Naive thymus-derived CD4-positive, alpha-beta T cell (primary cell): ENCODE measurements at regions not wholly inside any gene's neighbourhood (a gene's known extent, or its start where the extent isn't known, plus 50 kb on each side); places are given as distances from the start of the nearest gene placed in this dataset.
A peak's percentile ranks its signal among the peaks of the same experiment; 100 is the strongest.

ENCODE experiments used
- ATAC-seq: fragments of 150-1000 bp; cut with Tn5 transposase; 2 replicates; pipeline ENCODE4 v1.10.0; 2021; ENCODE audit warnings: mild to moderate bottlenecking, moderate library complexity
- CTCF ChIA-PET: fragments of 350-600 bp; sonication (Branson Sonifier 250); formaldehyde crosslinking; loops from one replicate; lab custom pipeline; 2021; ENCODE audit warnings: antibody characterized with exemption; lab: Charles Lee
- POLR2A ChIA-PET: fragments of 350-600 bp; sonication (Branson Sonifier 250); formaldehyde crosslinking; loops from one replicate; lab custom pipeline; 2021; ENCODE audit warnings: antibody characterized with exemption, inconsistent platforms; lab: Charles Lee
- DNase-seq, 9 donors: peaks; one replicate each; pipeline versions ENCODE4 v3.0.0 to v3.0.0-alpha.2; 2020 to 2022; ENCODE audit warnings: mixed read lengths in 1 of 9
- H3K27ac ChIP-seq: one replicate; pipeline ENCODE4 v1.7.0; 2013; ENCODE audit warnings: mild to moderate bottlenecking, low read depth, low read length, moderate library complexity
- H3K27me3 ChIP-seq, 2 donors: one replicate each; pipeline ENCODE4 v1.7.0; 2013; ENCODE audit warnings: low read length in 2 of 2, mild to moderate bottlenecking in 2 of 2, moderate library complexity in 2 of 2; ENCODE audit not compliant: control insufficient read depth in 2 of 2, insufficient read depth in 2 of 2
- H3K36me3 ChIP-seq, 3 experiments: 1 replicate in 2 of 3; 2 replicates in 1 of 3; pipeline ENCODE4 v1.7.0; 2013; ENCODE audit warnings: low read length in 3 of 3, mild to moderate bottlenecking in 3 of 3, moderate library complexity in 1 of 3; ENCODE audit not compliant: insufficient read depth in 3 of 3, control insufficient read depth in 2 of 3
- H3K4me1 ChIP-seq, 2 donors: one replicate each; pipeline ENCODE4 v1.7.0; 2013; ENCODE audit warnings: low read length in 2 of 2, mild to moderate bottlenecking in 2 of 2, moderate library complexity in 1 of 2; ENCODE audit not compliant: control insufficient read depth in 2 of 2, insufficient read depth in 2 of 2
- H3K4me3 ChIP-seq: 2 replicates; pipeline ENCODE4 v1.7.0; 2013; ENCODE audit warnings: mild to moderate bottlenecking, low read length
- H3K9me3 ChIP-seq, 3 experiments: 1 replicate in 2 of 3; 2 replicates in 1 of 3; pipeline ENCODE4 v1.7.0; 2013; ENCODE audit warnings: low read length in 3 of 3; ENCODE audit not compliant: control insufficient read depth in 2 of 3
- H3K27ac Mint-ChIP-seq, 9 donors: one replicate each; pipeline ENCODE4 v1.8.0; 2020 to 2022; ENCODE audit warnings: mixed read lengths in 9 of 9, mild to moderate bottlenecking in 8 of 9, moderate library complexity in 5 of 9, inconsistent platforms in 2 of 9
- H3K27me3 Mint-ChIP-seq, 5 donors: one replicate each; pipeline ENCODE4 v1.8.0; 2021 to 2022; ENCODE audit warnings: mixed read lengths in 5 of 5, mild to moderate bottlenecking in 1 of 5
- H3K36me3 Mint-ChIP-seq, 5 donors: one replicate each; pipeline ENCODE4 v1.8.0; 2020 to 2022; ENCODE audit warnings: mixed read lengths in 5 of 5, mild to moderate bottlenecking in 3 of 5, inconsistent platforms in 1 of 5
- H3K4me1 Mint-ChIP-seq, 7 donors: one replicate each; pipeline ENCODE4 v1.8.0; 2020 to 2022; ENCODE audit warnings: mixed read lengths in 7 of 7, mild to moderate bottlenecking in 3 of 7, inconsistent platforms in 1 of 7
- H3K4me3 Mint-ChIP-seq, 10 donors: one replicate each; pipeline ENCODE4 v1.8.0; 2020 to 2022; ENCODE audit warnings: mild to moderate bottlenecking in 10 of 10, mixed read lengths in 10 of 10, moderate library complexity in 6 of 10, inconsistent platforms in 2 of 10
- H3K9me3 Mint-ChIP-seq, 11 donors: one replicate each; pipeline ENCODE4 v1.8.0; 2020 to 2022; ENCODE audit warnings: mixed read lengths in 11 of 11, mild to moderate bottlenecking in 4 of 11, inconsistent platforms in 1 of 11, moderate library complexity in 1 of 11
- intact Hi-C, 2 donors: fragments of 100-400 bp; cut with micrococcal nuclease; formaldehyde crosslinking; loops; one replicate each; pipeline ENCODE4 v1.15.1; 2023

GRCh38 chr7:155218276-155219153, 79.2 kb upstream of the INSIG1 start:
- POLR2A ChIA-PET: no interaction called here
- no peaks in the 10 kb centered on the region for H3K9me3 Mint-ChIP-seq

GRCh38 chr7:155219154-155219531, 78.5 kb upstream of the INSIG1 start:
- DNase-seq (no peak), ATAC-seq (no peak)
- Mint-ChIP-seq H3K4me1 (peaks cover 0 to 4% (median 0%) of the 10 kb centered on the region in 7 donors), H3K4me3 (no peak overlapping the region), H3K27me3 (peaks cover 0 to 11% (median 0%) of the 10 kb centered on the region in 5 donors), H3K36me3 (no peaks in the 10 kb centered on the region), H3K9me3 (no peaks in the 10 kb centered on the region), H3K27ac (no peak overlapping the region)
- no peaks in the 10 kb centered on the region for H3K4me1 ChIP-seq
- CTCF ChIA-PET: no interaction called here
- no peaks in the 10 kb centered on the region for H3K27me3 ChIP-seq
- H3K36me3 ChIP-seq: no peaks in the 10 kb centered on the region
- no peaks in the 10 kb centered on the region for H3K9me3 ChIP-seq
- no peak overlapping the region for H3K27ac ChIP-seq
- no peak overlapping the region for H3K4me3 ChIP-seq
- intact Hi-C loops: no loop called here
- POLR2A ChIA-PET: no interaction called here

More at GRCh38 chr7:155218276-155219153, 79.2 kb upstream of the INSIG1 start:
- Mint-ChIP-seq H3K27me3 (peaks cover 0 to 8% (median 0%) of the 10 kb centered on the region in 5 donors), H3K36me3 (no peaks in the 10 kb centered on the region), H3K27ac (no peak overlapping the region), H3K4me1 (peaks cover 0 to 4% (median 0%) of the 10 kb centered on the region in 7 donors), H3K4me3 (no peak overlapping the region)
- Histone ChIP-seq H3K4me1 (no peaks in the 10 kb centered on the region), H3K36me3 (no peaks in the 10 kb centered on the region), H3K9me3 (no peaks in the 10 kb centered on the region), H3K4me3 (no peak overlapping the region), H3K27me3 (no peaks in the 10 kb centered on the region), H3K27ac (no peak overlapping the region)
- CTCF ChIA-PET: no interaction called here
- intact Hi-C loops: no loop called here
- DNase-seq: no peak
- ATAC-seq: peak; percentile 18

GRCh38 chr7:155219947-155220769, 77.5 kb upstream of the INSIG1 start:
- Histone ChIP-seq H3K4me3 (no peak overlapping the region), H3K36me3 (no peaks in the 10 kb centered on the region), H3K27ac (no peak overlapping the region), H3K9me3 (no peaks in the 10 kb centered on the region), H3K27me3 (no peaks in the 10 kb centered on the region), H3K4me1 (no peaks in the 10 kb centered on the region)
- Mint-ChIP-seq H3K9me3 (no peaks in the 10 kb centered on the region), H3K27me3 (peaks cover 0 to 11% (median 0%) of the 10 kb centered on the region in 5 donors), H3K4me1 (peaks cover 0 to 3% (median 0%) of the 10 kb centered on the region in 7 donors), H3K36me3 (no peaks in the 10 kb centered on the region), H3K27ac (no peak overlapping the region), H3K4me3 (no peak overlapping the region)
- ATAC-seq (no peak), DNase-seq (no peak)
- ChIA-PET CTCF (no interaction called here), POLR2A (no interaction called here)
- intact Hi-C loops: no loop called here

GRCh38 chr7:155220903-155221302, 76.8 kb upstream of the INSIG1 start:
- POLR2A ChIA-PET: no interaction called here
- CTCF ChIA-PET: no interaction called here
- Histone ChIP-seq H3K27me3 (no peaks in the 10 kb centered on the region), H3K27ac (no peak overlapping the region), H3K36me3 (no peaks in the 10 kb centered on the region), H3K4me1 (no peaks in the 10 kb centered on the region), H3K9me3 (no peaks in the 10 kb centered on the region), H3K4me3 (no peak overlapping the region)
- no peak for ATAC-seq
- DNase-seq: no peak
- intact Hi-C loops: no loop called here
- Mint-ChIP-seq H3K4me1 (peaks cover 0 to 5% (median 0%) of the 10 kb centered on the region in 7 donors), H3K27me3 (peaks cover 0 to 15% (median 0%) of the 10 kb centered on the region in 5 donors), H3K36me3 (no peaks in the 10 kb centered on the region), H3K27ac (no peak overlapping the region), H3K4me3 (no peak overlapping the region), H3K9me3 (no peaks in the 10 kb centered on the region)

- Mint-ChIP-seq H3K9me3 (no peaks in the 10 kb centered on the region), H3K27me3 (peaks cover 0 to 18% (median 0%) of the 10 kb centered on the region in 5 donors), H3K27ac (peak overlapping the region in 1 of 9 donors; percentile 14), H3K4me3 (no peak overlapping the region), H3K36me3 (no peaks in the 10 kb centered on the region), H3K4me1 (peaks cover 0 to 6% (median 0%) of the 10 kb centered on the region in 7 donors)
- no peak overlapping the region for H3K27ac ChIP-seq
- H3K4me1 ChIP-seq: no peaks in the 10 kb centered on the region
- no peak overlapping the region for H3K4me3 ChIP-seq
- no peak for DNase-seq
- ChIA-PET CTCF (no interaction called here), POLR2A (no interaction called here)
- H3K36me3 ChIP-seq: no peaks in the 10 kb centered on the region
- no peaks in the 10 kb centered on the region for H3K9me3 ChIP-seq
- ATAC-seq: no peak
- H3K27me3 ChIP-seq: no peaks in the 10 kb centered on the region
- intact Hi-C loops: no loop called here
Observed at GRCh38 chr7:155221547-155221946, 76.1 kb upstream of the INSIG1 start.

GRCh38 chr7:155222061-155222460, 75.6 kb upstream of the INSIG1 start:
- Mint-ChIP-seq H3K27ac (no peak overlapping the region), H3K4me3 (no peak overlapping the region), H3K27me3 (peaks cover 0 to 18% (median 0%) of the 10 kb centered on the region in 5 donors), H3K36me3 (no peaks in the 10 kb centered on the region), H3K9me3 (no peaks in the 10 kb centered on the region), H3K4me1 (peaks cover 0 to 8% (median 2%) of the 10 kb centered on the region in 7 donors)
- intact Hi-C loops: no loop called here
- ATAC-seq (no peak), DNase-seq (no peak)
- Histone ChIP-seq H3K4me3 (no peak overlapping the region), H3K9me3 (no peaks in the 10 kb centered on the region), H3K4me1 (no peaks in the 10 kb centered on the region), H3K36me3 (no peaks in the 10 kb centered on the region), H3K27ac (no peak overlapping the region), H3K27me3 (no peaks in the 10 kb centered on the region)
- ChIA-PET CTCF (no interaction called here), POLR2A (no interaction called here)
